HG03378 (cell line): ENCODE measurements at regions not wholly inside any gene's neighbourhood (a gene's known extent, or its start where the extent isn't known, plus 50 kb on each side); places are given as distances from the start of the nearest gene placed in this dataset.
"Not testable (repeated sequence)": the region's sequence is repeated elsewhere in the genome, so short reads cannot be mapped to it uniquely, and the experiment has no call there.

Experiments used
- ATAC-seq: cut with Tn5 transposase; IDR thresholded peaks from one replicate; pipeline ENCODE4 v1.9.1; 2021; ENCODE audit warnings: mild to moderate bottlenecking, moderate library complexity; ENCODE audit not compliant: unreplicated experiment

GRCh38 chr14:29982171-29982570 is 54.5 kb upstream of the PRKD1 start:
- no peak for ATAC-seq

- ATAC-seq: no peak
These were observed 55.3 kb upstream of the PRKD1 start for GRCh38 chr14:29982993-29983392.

- ATAC-seq: not testable (repeated sequence)
These were observed 62.8 kb upstream of the PRKD1 start for GRCh38 chr14:29990344-29990857.

- ATAC-seq: no peak
These were observed 63.3 kb upstream of the PRKD1 start for GRCh38 chr14:29990993-29991392.

GRCh38 chr14:29993143-29993542 is 65.5 kb upstream of the PRKD1 start:
- ATAC-seq: no peak

- ATAC-seq: no peak
These were observed 71.4 kb upstream of the PRKD1 start for GRCh38 chr14:29999013-29999539.

- no peak for ATAC-seq
These were observed 75.2 kb upstream of the PRKD1 start for GRCh38 chr14:30002859-30003258.

- peak; percentile 64 for ATAC-seq
These were observed 77.6 kb upstream of the PRKD1 start for GRCh38 chr14:30005114-30005808.

GRCh38 chr14:30006695-30007094 is 79.0 kb upstream of the PRKD1 start:
- ATAC-seq: no peak

- no peak for ATAC-seq
These were observed 87.8 kb upstream of the PRKD1 start for GRCh38 chr14:30015489-30015888.

GRCh38 chr14:30016002-30016401 is 88.4 kb upstream of the PRKD1 start:
- ATAC-seq: no peak

GRCh38 chr14:30017370-30017993 is 89.8 kb upstream of the PRKD1 start:
- no peak for ATAC-seq

- no peak for ATAC-seq
These were observed 92.6 kb upstream of the PRKD1 start for GRCh38 chr14:30020271-30020670.

- ATAC-seq: no peak
These were observed 93.0 kb upstream of the PRKD1 start for GRCh38 chr14:30020687-30021086.

- ATAC-seq: not testable (repeated sequence)
These were observed 95.7 kb upstream of the PRKD1 start for GRCh38 chr14:30023350-30023749.

- no peak for ATAC-seq
These were observed 106.5 kb upstream of the PRKD1 start for GRCh38 chr14:30034152-30034551.

GRCh38 chr14:30035361-30035760 is 107.7 kb upstream of the PRKD1 start:
- ATAC-seq: no peak

GRCh38 chr14:30045720-30046119 is 118.1 kb upstream of the PRKD1 start:
- no peak for ATAC-seq

- ATAC-seq: no peak
These were observed 125.5 kb upstream of the PRKD1 start for GRCh38 chr14:30053103-30053502.

- no peak for ATAC-seq
These were observed 126.6 kb upstream of the PRKD1 start for GRCh38 chr14:30054201-30054600.

- ATAC-seq: no peak
These were observed 130.8 kb upstream of the PRKD1 start for GRCh38 chr14:30058401-30058800.

- no peak for ATAC-seq
These were observed 136.1 kb upstream of the PRKD1 start for GRCh38 chr14:30063746-30064145.
